HepG2 (cell line): ENCODE measurements at regions not wholly inside any gene's neighbourhood (a gene's known extent, or its start where the extent isn't known, plus 50 kb on each side); places are given as distances from the start of the nearest gene placed in this dataset.
"Not testable (repeated sequence)": the region's sequence is repeated elsewhere in the genome, so short reads cannot be mapped to it uniquely, and the experiment has no call there.

Experiments used
- ATAC-seq: fragments of 200-7000 bp; cut with Tn5 transposase; 3 replicates; pipeline ENCODE4 v1.9.1; 2020; ENCODE audit warnings: mild to moderate bottlenecking, moderate library complexity
- BruUV-seq: library from RNA; stranded (reverse); fragments of 400-500 nt; replicated peaks from 2 replicates; lab custom pipeline; 2021; lab: Mats Ljungman, UMichigan
- CTCF ChIA-PET: fragments of 300-600 bp; formaldehyde crosslinking; extraction: SDS; loops from one replicate; lab custom pipeline; 2021; ENCODE audit warnings: low total read pairs, inconsistent platforms, low intra/inter-chr PET ratio; lab: Yijun Ruan, JAX
- POLR2A ChIA-PET: fragments of 350-600 bp; sonication (Branson Sonifier 250); formaldehyde crosslinking; loops from one replicate; lab custom pipeline; 2020; ENCODE audit warnings: antibody characterized with exemption, inconsistent platforms; lab: Yijun Ruan, JAX
- DNase-seq: peaks from one replicate; pipeline ENCODE4 v3.0.0-alpha.2; 2015; ENCODE audit warnings: low spot score
- FAIRE-seq: peaks from 3 replicates; lab custom pipeline; 2011; peaks lifted over from hg19 to GRCh38; lab: Jason Lieb, UNC
- H2AFZ ChIP-seq: one replicate; pipeline ENCODE4 v1.6.1; 2011; ENCODE audit warnings: low read length, inconsistent platforms
- H3K27ac ChIP-seq: fragments of 300-600 bp; 3 replicates; pipeline ENCODE4 v1.8.0; 2011; ENCODE audit warnings: mixed run types, mild to moderate bottlenecking, mixed read lengths, low read length, inconsistent platforms; ENCODE audit not compliant: insufficient read depth; ENCODE audit errors: extremely low read length
- H3K27me3 ChIP-seq, 2 experiments: fragments of 200-600 bp in 1 of 2; 2 replicates in 1 of 2; 3 replicates in 1 of 2; pipeline versions ENCODE4 v1.6.0 to v1.8.0; 2011; ENCODE audit warnings: low read length in 2 of 2, mild to moderate bottlenecking in 2 of 2, moderate library complexity in 2 of 2, inconsistent platforms in 1 of 2; ENCODE audit not compliant: insufficient read depth in 2 of 2, control insufficient read depth in 1 of 2
- H3K36me3 ChIP-seq, 2 experiments: fragments of 200-600 bp in 1 of 2; replicated peaks in 1 of 2; 2 replicates in 1 of 2; 3 replicates in 1 of 2; pipeline versions ENCODE4 v1.5.1 to v1.8.0; 2011; ENCODE audit warnings: low read length in 2 of 2, inconsistent platforms in 1 of 2; ENCODE audit not compliant: insufficient read depth in 2 of 2, control insufficient read depth in 1 of 2
- H3K4me1 ChIP-seq: 2 replicates; pipeline ENCODE4 v1.5.1; 2012; ENCODE audit warnings: low read length, inconsistent platforms; ENCODE audit not compliant: insufficient read depth
- H3K4me2 ChIP-seq: 2 replicates; pipeline ENCODE4 v1.6.0; 2011; ENCODE audit warnings: low read depth, low read length, inconsistent platforms
- H3K4me3 ChIP-seq, 3 experiments: fragments of 200-600 bp in 1 of 3; sonication (generic), shearing (Covaris generic) in 1 of 3; replicated peaks in 1 of 3; 2 replicates each; pipeline ENCODE4 v1.5.1; 2011 to 2016; ENCODE audit warnings: low read length in 3 of 3, inconsistent platforms in 2 of 3, low read depth in 2 of 3, mild to moderate bottlenecking in 2 of 3, control low read depth in 1 of 3, mixed read lengths in 1 of 3; ENCODE audit not compliant: insufficient read depth in 1 of 3
- H3K79me2 ChIP-seq: one replicate; pipeline ENCODE4 v1.6.1; 2011; ENCODE audit warnings: low read length, inconsistent platforms; ENCODE audit not compliant: insufficient read depth
- H3K9ac ChIP-seq: 2 replicates; pipeline ENCODE4 v1.6.0; 2011; ENCODE audit warnings: mild to moderate bottlenecking, low read depth, low read length, inconsistent platforms; ENCODE audit not compliant: insufficient read depth
- H3K9me3 ChIP-seq: 2 replicates; pipeline ENCODE4 v1.5.1; 2012; ENCODE audit warnings: mild to moderate bottlenecking, low read length
- H4K20me1 ChIP-seq: 2 replicates; pipeline ENCODE4 v1.6.0; 2011; ENCODE audit warnings: inconsistent platforms, mild to moderate bottlenecking, low read length, moderate library complexity; ENCODE audit not compliant: insufficient read depth
- SP2 ChIP-seq: sonication (generic); formaldehyde crosslinking; IDR thresholded peaks from 2 replicates; pipeline ENCODE4 v1.5.1; 2020; ENCODE audit warnings: mild to moderate bottlenecking, missing genetic modification reagents
- SP5 ChIP-seq: IDR thresholded peaks from 2 replicates; pipeline ENCODE4 v1.6.1; 2016; ENCODE audit warnings: low read depth, borderline replicate concordance
- ZSCAN22 ChIP-seq: sonication (generic); formaldehyde crosslinking; IDR thresholded peaks from 2 replicates; pipeline ENCODE4 v1.4.0; 2020; ENCODE audit warnings: mild to moderate bottlenecking, missing genetic modification reagents
- WGBS: methylation state at CpG from one replicate; pipeline ENCODE4 v1.1.6; 2017; ENCODE audit warnings: low lambda C conversion rate; 5-methylcytosine and 5-hydroxymethylcytosine counted together
- in situ Hi-C: cut with HindIII; loops from 2 replicates; pipeline ENCODE4 v1.10.0; 2017; ENCODE audit warnings: low pct_unique_long_range_greater_than_20kb; ENCODE audit not compliant: extremely low pct_ligation_motif_present
- intact Hi-C: fragments of 100-400 bp; cut with micrococcal nuclease; formaldehyde crosslinking; loops from one replicate; pipeline ENCODE4 v1.10.0; 2022; ENCODE audit not compliant: unreplicated experiment

DNA sequence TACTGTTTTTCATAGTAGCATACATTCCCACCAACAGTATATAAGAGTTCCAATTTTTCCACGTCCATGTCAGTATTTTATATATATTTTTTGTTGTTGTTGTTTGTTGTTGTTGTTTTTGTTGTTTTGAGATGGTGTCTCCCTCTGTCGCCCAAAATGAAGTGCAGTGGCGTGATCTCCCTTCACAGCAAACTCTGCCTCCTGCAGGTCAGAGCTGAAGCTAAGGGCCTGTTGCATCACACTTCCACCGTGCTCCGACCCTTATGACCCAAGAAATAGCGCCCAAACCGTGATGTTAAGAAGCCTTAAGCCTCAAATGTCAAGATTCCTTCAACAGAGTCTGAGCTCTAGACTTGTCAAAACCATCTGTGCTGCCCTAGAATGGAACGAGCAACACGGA is 2032.3 kb downstream of the MRPL39 start:
- Histone ChIP-seq H2AFZ (no peak overlapping the region), H3K9ac (no peak overlapping the region), H3K9me3 (peaks cover 60% of the 10 kb centered on the region), H4K20me1 (no peaks in the 10 kb centered on the region), H3K4me1 (no peaks in the 10 kb centered on the region), H3K27me3 (no peaks in the 10 kb centered on the region), H3K27ac (no peak overlapping the region), H3K4me3 (no peak overlapping the region), H3K36me3 (no peaks in the 10 kb centered on the region)
- CTCF ChIA-PET: no interaction called here
- intact Hi-C loops: no loop called here
- DNase-seq: no peak
- TF ChIP-seq SP5 (CRISPR knock-in tag) (no peak), SP2 (CRISPR knock-in tag) (no peak), ZSCAN22 (CRISPR knock-in tag) (no peak)
- TF ChIP-seq, all 625 proteins: peak for 0
- under 1% methylated on average over 9 of the region's 9 CpGs for WGBS
- POLR2A ChIA-PET: no interaction called here
- FAIRE-seq: no peak
- BruUV-seq: no TSS peak
- Histone ChIP-seq H3K79me2 (no peaks in the 10 kb centered on the region), H3K4me2 (no peak overlapping the region)
- in situ Hi-C loops: no loop called here
- ATAC-seq: no peak

GRCh38 chr21:23548924-23549323 is 2058.4 kb downstream of the MRPL39 start:
- H2AFZ ChIP-seq, intact Hi-C loops, H3K27ac ChIP-seq, FAIRE-seq, DNase-seq, H4K20me1 ChIP-seq, ATAC-seq, CTCF ChIA-PET, H3K79me2 ChIP-seq, H3K36me3 ChIP-seq, BruUV-seq, in situ Hi-C loops, H3K4me1 ChIP-seq, H3K9ac ChIP-seq, H3K4me2 ChIP-seq, H3K4me3 ChIP-seq, H3K27me3 ChIP-seq, POLR2A ChIA-PET: not testable (repeated sequence)
- peaks cover 50% of the 10 kb centered on the region for H3K9me3 ChIP-seq
- WGBS: 17% methylated on average over 3 of the region's 5 CpGs
